AG09319 (cell line): ENCODE measurements at regions not wholly inside any gene's neighbourhood (a gene's known extent, or its start where the extent isn't known, plus 50 kb on each side); places are given as distances from the start of the nearest gene placed in this dataset.
A peak's percentile ranks its signal among the peaks of the same experiment; 100 is the strongest.

Experiments used
- DNase-seq: peaks from one replicate; pipeline ENCODE4 v3.0.0-alpha.2; 2010; ENCODE audit warnings: low read depth; ENCODE audit errors: extremely low read depth
- CTCF ChIP-seq: IDR thresholded peaks from 2 replicates; pipeline ENCODE4 v1.5.1; 2011; ENCODE audit warnings: low read depth, mild to moderate bottlenecking, inconsistent platforms, low read length, moderate library complexity

DNA sequence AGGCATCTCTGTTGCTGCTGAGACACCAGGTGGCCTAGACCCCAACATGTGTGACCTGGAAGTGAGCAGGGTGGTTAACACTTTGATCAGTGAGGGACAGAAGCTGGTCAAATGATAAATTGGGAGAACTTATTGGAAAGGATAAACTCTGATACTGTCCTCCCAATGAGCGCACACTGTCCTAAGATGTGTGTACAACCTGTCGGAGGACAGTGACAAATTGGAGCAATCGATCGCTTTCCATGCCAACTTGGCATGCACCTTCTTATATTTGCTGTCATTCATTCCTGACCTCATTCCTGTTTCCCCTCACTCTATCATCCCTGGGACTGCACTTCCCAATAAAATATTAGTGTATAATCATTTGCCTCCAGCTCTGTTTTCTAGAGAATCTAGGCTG is 198.7 kb upstream of the PROK2 start:
- TF ChIP-seq CTCF: no peak
- DNase-seq: no peak

DNA sequence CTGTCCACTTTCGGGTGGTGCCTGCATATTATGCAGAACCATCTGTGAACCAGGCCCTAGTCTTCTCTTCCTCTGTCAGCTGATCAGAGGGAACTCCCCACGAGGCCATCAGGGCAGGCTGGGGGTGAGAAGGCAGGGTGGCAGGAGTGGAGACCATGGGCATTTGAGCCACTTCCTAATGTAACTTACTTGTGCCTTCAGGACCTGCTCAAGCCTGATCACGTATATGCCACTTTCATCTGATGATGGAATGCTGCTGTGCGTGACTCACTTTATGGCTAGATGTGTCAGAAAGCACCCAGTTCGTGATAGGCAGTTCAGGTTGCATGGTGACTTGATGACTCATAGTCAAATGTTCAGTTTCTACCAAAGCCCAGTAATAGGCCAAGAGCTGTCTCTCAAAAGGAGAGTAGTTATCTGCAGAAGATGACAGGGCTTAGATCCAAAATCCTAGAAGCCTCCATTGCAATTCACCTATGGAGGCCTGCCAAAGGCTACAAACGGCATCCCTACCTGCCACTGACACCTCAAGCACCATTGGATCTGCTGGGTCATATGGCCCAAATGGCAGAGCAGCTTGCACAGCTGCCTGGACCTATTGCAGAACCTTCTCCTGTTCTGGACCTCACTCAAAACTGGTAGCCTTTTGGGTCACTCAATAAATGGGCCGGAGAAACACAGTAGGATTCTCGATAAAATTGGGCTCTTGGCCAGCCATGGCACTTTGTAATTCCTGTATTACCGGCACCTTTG is 197.7 kb upstream of the PROK2 start:
- DNase-seq: peak; percentile 5

DNA sequence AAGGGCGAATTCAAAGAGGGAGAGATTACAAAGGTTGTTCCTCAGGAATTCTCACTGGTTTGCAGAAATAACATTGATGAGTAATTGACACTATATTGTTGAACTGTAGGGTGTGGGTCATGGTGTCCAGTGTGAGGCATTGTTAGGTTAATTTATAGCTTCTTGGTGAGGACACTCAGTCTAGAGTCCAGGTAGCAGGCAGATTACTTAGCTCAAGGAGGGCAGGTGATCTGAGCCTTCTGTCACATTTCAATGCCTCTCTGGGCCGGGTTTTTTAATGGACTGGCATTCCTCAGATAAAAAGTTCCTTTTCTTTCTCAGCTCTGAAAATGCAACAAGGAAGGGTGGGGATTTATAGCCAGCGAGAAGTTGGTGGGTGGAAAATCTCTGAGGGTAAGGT is 194.2 kb upstream of the PROK2 start:
- no peak for TF ChIP-seq CTCF
- DNase-seq: no peak

- DNase-seq: no peak
- TF ChIP-seq CTCF: no peak
Observed at GRCh38 chr3:71978150-71978721, 193.3 kb upstream of the PROK2 start.

GRCh38 chr3:71977525-71977924 is 192.6 kb upstream of the PROK2 start:
- no peak for DNase-seq
- TF ChIP-seq CTCF: no peak

DNA sequence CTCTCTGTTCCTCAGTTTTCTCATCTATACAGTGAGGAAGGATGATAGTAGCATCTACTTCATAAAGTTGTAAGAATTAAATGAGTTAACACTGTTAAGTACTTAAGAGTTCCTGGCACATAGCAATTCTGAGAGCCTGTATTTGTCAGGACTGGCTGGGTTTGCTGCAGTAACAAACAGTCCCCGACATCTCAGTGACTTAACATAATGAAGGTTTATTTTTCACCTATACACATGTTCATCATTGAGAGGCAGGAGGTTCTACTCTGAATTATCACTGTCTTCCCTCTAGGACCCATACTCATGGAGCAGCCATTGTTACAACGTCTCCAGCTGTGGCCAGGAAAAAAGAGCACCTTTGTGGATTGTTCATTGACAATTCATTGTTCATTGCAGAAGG is 190.6 kb upstream of the PROK2 start:
- no peak for DNase-seq

DNA sequence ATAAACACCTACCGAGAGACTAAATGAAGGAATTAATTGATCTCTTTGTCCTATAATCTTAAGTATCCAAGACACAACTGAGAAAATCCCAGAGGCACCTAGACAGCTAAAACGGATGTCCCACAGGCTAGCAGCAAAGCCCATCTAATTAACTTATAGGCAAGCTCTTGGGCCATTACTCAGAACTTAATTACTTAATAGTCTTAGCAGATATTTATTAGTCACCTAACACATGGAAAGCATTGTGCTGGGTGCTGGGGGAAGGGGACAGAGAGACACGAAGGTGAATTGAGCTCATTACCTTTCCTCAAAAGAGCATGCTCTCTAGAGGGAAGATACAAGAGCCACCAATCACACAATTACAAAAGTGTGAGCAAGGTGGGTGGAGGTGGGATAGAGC is 189.8 kb upstream of the PROK2 start:
- no peak for TF ChIP-seq CTCF
- DNase-seq: no peak

More for the DNA sequence above, 190.6 kb upstream of the PROK2 start:
- TF ChIP-seq CTCF: no peak
